GM12878 (cell line): ENCODE measurements at regions not wholly inside any gene's neighbourhood (a gene's known extent, or its start where the extent isn't known, plus 50 kb on each side); places are given as distances from the start of the nearest gene placed in this dataset.

ENCODE experiments used
- ATAC-seq: fragments of 200-7000 bp; cut with Tn5 transposase; 3 replicates; pipeline ENCODE4 v1.9.1; 2020; ENCODE audit warnings: mild to moderate bottlenecking, moderate library complexity
- BruUV-seq: library from RNA; stranded (reverse); fragments of 400-500 nt; replicated peaks from 2 replicates; lab custom pipeline; 2021; lab: Mats Ljungman, UMichigan
- CTCF ChIA-PET: fragments of 300-600 bp; sonication (Branson Sonifier 250); formaldehyde crosslinking; extraction: SDS; loops from one replicate; lab custom pipeline; 2021; ENCODE audit warnings: inconsistent platforms; lab: Yijun Ruan, JAX
- POLR2A ChIA-PET: fragments of 350-600 bp; formaldehyde crosslinking; extraction: SDS; loops from one replicate; lab custom pipeline; 2021; ENCODE audit warnings: inconsistent platforms; lab: Charles Lee
- RAD21 ChIA-PET: fragments of 300-600 bp; sonication (Branson Sonifier 250); formaldehyde crosslinking; loops from one replicate; lab custom pipeline; 2023; ENCODE audit warnings: antibody characterized with exemption; ENCODE audit not compliant: unreplicated experiment; lab: Charles Lee
- SMC1A ChIA-PET: fragments of 300-600 bp; sonication (Branson Sonifier 250); formaldehyde crosslinking; loops from one replicate; lab custom pipeline; 2023; ENCODE audit not compliant: unreplicated experiment, uncharacterized antibody; lab: Charles Lee
- DNase-seq: peaks from one replicate; pipeline ENCODE4 v3.0.0-alpha.2; 2011; ENCODE audit warnings: low read depth, low spot score
- FAIRE-seq: peaks from 3 replicates; lab custom pipeline; 2011; peaks lifted over from hg19 to GRCh38; lab: Jason Lieb, UNC
- H2AFZ ChIP-seq: 2 replicates; pipeline ENCODE4 v1.6.0; 2011; ENCODE audit warnings: low read depth, low read length, control low read depth; ENCODE audit not compliant: control insufficient read depth
- H3K27ac ChIP-seq: 2 replicates; pipeline ENCODE4 v1.5.1; 2011; ENCODE audit warnings: control low read depth; ENCODE audit not compliant: control insufficient read depth, insufficient read depth
- H3K27me3 ChIP-seq, 2 experiments: replicated peaks in 1 of 2; 2 replicates each; pipeline versions ENCODE4 v1.6.0 to v1.6.1; 2011; ENCODE audit warnings: low read length in 1 of 2; ENCODE audit not compliant: control insufficient read depth in 2 of 2, insufficient read depth in 2 of 2
- H3K36me3 ChIP-seq, 2 experiments: 2 replicates each; pipeline ENCODE4 v1.5.1; 2011; ENCODE audit warnings: low read length in 1 of 2; ENCODE audit not compliant: control insufficient read depth in 2 of 2, insufficient read depth in 2 of 2
- H3K4me1 ChIP-seq: 2 replicates; pipeline ENCODE4 v1.6.1; 2011; ENCODE audit warnings: mild to moderate bottlenecking, low read length, moderate library complexity, mixed read lengths; ENCODE audit not compliant: control insufficient read depth, insufficient read depth
- H3K4me2 ChIP-seq: 2 replicates; pipeline ENCODE4 v1.6.0; 2011; ENCODE audit warnings: control low read depth; ENCODE audit not compliant: control insufficient read depth, insufficient read depth
- H3K4me3 ChIP-seq: fragments of 200-600 bp; sonication (generic); 2 replicates; pipeline ENCODE4 v1.5.1; 2016
- H3K79me2 ChIP-seq: 2 replicates; pipeline ENCODE4 v1.6.0; 2011; ENCODE audit warnings: low read length; ENCODE audit not compliant: control insufficient read depth, insufficient read depth
- H3K9ac ChIP-seq: 2 replicates; pipeline ENCODE4 v1.8.0; 2011; ENCODE audit warnings: low read length, control low read depth, mixed read lengths; ENCODE audit not compliant: control insufficient read depth, insufficient read depth
- H3K9me3 ChIP-seq: replicated peaks from 3 replicates; pipeline ENCODE4 v1.5.1; 2011; ENCODE audit warnings: mild to moderate bottlenecking, low read length; ENCODE audit not compliant: control insufficient read depth, insufficient read depth
- H4K20me1 ChIP-seq: 2 replicates; pipeline ENCODE4 v1.6.0; 2011; ENCODE audit not compliant: control insufficient read depth, insufficient read depth
- CUX1 ChIP-seq: IDR thresholded peaks from 2 replicates; pipeline ENCODE4 v1.6.1; 2012; ENCODE audit warnings: improper control_type of control experiment, low read depth, low read length; ENCODE audit not compliant: insufficient replicate concordance
- ESRRA ChIP-seq: IDR thresholded peaks from 2 replicates; pipeline ENCODE4 v1.6.1; 2012; ENCODE audit warnings: mild to moderate bottlenecking, low read length, improper control_type of control experiment
- HDAC2 ChIP-seq: fragments of 200-600 bp; sonication (generic); IDR thresholded peaks from 2 replicates; pipeline ENCODE4 v1.6.1; 2017
- NFIC ChIP-seq: IDR thresholded peaks from 2 replicates; pipeline ENCODE4 v1.6.1; 2012; ENCODE audit warnings: low read depth, mild to moderate bottlenecking, inconsistent platforms, low read length, moderate library complexity
- PML ChIP-seq: IDR thresholded peaks from 2 replicates; pipeline ENCODE4 v1.6.1; 2012; ENCODE audit warnings: low read length, inconsistent platforms
- SMARCA5 ChIP-seq: fragments of 450-650 bp; IDR thresholded peaks from 2 replicates; pipeline ENCODE4 v1.6.1; 2017; ENCODE audit warnings: mild to moderate bottlenecking
- TAF1 ChIP-seq: IDR thresholded peaks from 2 replicates; pipeline ENCODE4 v1.6.1; 2011; ENCODE audit warnings: mild to moderate bottlenecking, low read depth, low read length, borderline replicate concordance
- ZBTB33 ChIP-seq: fragments of 450-650 bp; IDR thresholded peaks from 2 replicates; pipeline ENCODE4 v1.6.1; 2017; ENCODE audit warnings: mild to moderate bottlenecking
- ZNF592 ChIP-seq: fragments of 450-650 bp; IDR thresholded peaks from 2 replicates; pipeline ENCODE4 v1.6.1; 2017; ENCODE audit warnings: mild to moderate bottlenecking, moderate library complexity
- WGBS: methylation state at CpG from one replicate; pipeline ENCODE4 v1.1.6; 2016; ENCODE audit warnings: low lambda C conversion rate; ENCODE audit not compliant: insufficient replicate concordance, insufficient coverage; ENCODE audit errors: missing lambda C conversion rate; 5-methylcytosine and 5-hydroxymethylcytosine counted together
- in situ Hi-C: fragments of 300-500 bp; cut with MboI; formaldehyde crosslinking; loops from 9 replicates; pipeline ENCODE4 v1.14.3; 2018; ENCODE audit warnings: mixed read lengths
- intact Hi-C: fragments of 100-400 bp; cut with micrococcal nuclease; formaldehyde crosslinking; loops from one replicate; pipeline ENCODE4 v1.14.2; 2022; ENCODE audit not compliant: unreplicated experiment

- no peak for TF ChIP-seq ZBTB33
These were observed 567.6 kb downstream of the BCL11B start (continued) for GRCh38 chr14:98704441-98704840.

- ChIA-PET RAD21 (no interaction called here), SMC1A (no interaction called here), POLR2A (no interaction called here), CTCF (no interaction called here)
- Histone ChIP-seq H3K4me3 (no peak overlapping the region), H3K4me1 (no peaks in the 10 kb centered on the region), H3K27ac (no peak overlapping the region), H3K9ac (no peak overlapping the region), H3K4me2 (no peak overlapping the region), H4K20me1 (no peaks in the 10 kb centered on the region), H3K9me3 (no peaks in the 10 kb centered on the region), H3K36me3 (no peaks in the 10 kb centered on the region), H3K27me3 (no peaks in the 10 kb centered on the region), H2AFZ (no peak overlapping the region), H3K79me2 (no peaks in the 10 kb centered on the region)
- in situ Hi-C loops (no loop called here), intact Hi-C loops (no loop called here)
- no peak for FAIRE-seq
- ATAC-seq: no peak
- BruUV-seq: no TSS peak
- DNase-seq: no peak
- 8% methylated on average over 7 of the region's 7 CpGs for WGBS
- no peak for TF ChIP-seq HDAC2
- TF ChIP-seq ZNF592: no peak
- TF ChIP-seq SMARCA5: no peak
- no peak for TF ChIP-seq TAF1
- no peak for TF ChIP-seq PML
- no peak for TF ChIP-seq CUX1
- no peak for TF ChIP-seq NFIC
- TF ChIP-seq ESRRA: no peak
These were observed 566.1 kb downstream of the BCL11B start for GRCh38 chr14:98705871-98706300.
